Transverse colon (tissue), 4 donors: ENCODE measurements at regions not wholly inside any gene's neighbourhood (a gene's known extent, or its start where the extent isn't known, plus 50 kb on each side); places are given as distances from the start of the nearest gene placed in this dataset.

Experiments
- DNase-seq: peaks from one replicate; pipeline ENCODE4 v3.0.0-alpha.2; 2019
- H3K27ac ChIP-seq, 4 donors: fragments of 200-600 bp; sonication (generic); 2 replicates each; pipeline ENCODE4 v1.5.1; 2016 to 2018; ENCODE audit warnings: inconsistent platforms in 4 of 4
- H3K27me3 ChIP-seq: fragments of 200-600 bp; sonication (generic); 2 replicates; pipeline ENCODE4 v1.5.1; 2017; ENCODE audit warnings: inconsistent platforms
- H3K36me3 ChIP-seq, 4 donors: fragments of 200-600 bp; sonication (generic); 2 replicates each; pipeline ENCODE4 v1.5.1; 2017 to 2019; ENCODE audit warnings: inconsistent platforms in 4 of 4
- H3K4me1 ChIP-seq, 4 donors: fragments of 200-600 bp; sonication (generic); 2 replicates each; pipeline ENCODE4 v1.5.1; 2017 to 2020; ENCODE audit warnings: inconsistent platforms in 4 of 4
- H3K4me3 ChIP-seq, 4 donors: fragments of 200-600 bp; sonication (generic); 1 replicate in 1 of 4; 2 replicates in 3 of 4; pipeline versions ENCODE4 v1.5.1 to v1.6.1; 2017 to 2019; ENCODE audit warnings: inconsistent platforms in 4 of 4
- H3K9me3 ChIP-seq, 2 donors: fragments of 200-600 bp; sonication (generic); 2 replicates each; pipeline ENCODE4 v1.5.1; 2017 to 2019; ENCODE audit warnings: inconsistent platforms in 2 of 2
- CTCF ChIP-seq, 5 experiments: fragments of 200-600 bp in 3 of 5; fragments of 450-650 bp in 2 of 5; sonication (generic) in 3 of 5; IDR thresholded peaks; 1 replicate in 2 of 5; 2 replicates in 3 of 5; pipeline ENCODE4 v1.5.1; 2016 to 2017; ENCODE audit warnings: antibody characterized with exemption in 5 of 5, inconsistent platforms in 3 of 5, mild to moderate bottlenecking in 2 of 5, moderate library complexity in 1 of 5
- EP300 ChIP-seq: sonication (generic); formaldehyde crosslinking; IDR thresholded peaks from one replicate; pipeline ENCODE4 v1.6.1; 2017; ENCODE audit warnings: antibody characterized with exemption, low read depth
- POLR2A ChIP-seq: fragments of 450-650 bp; IDR thresholded peaks from one replicate; pipeline ENCODE4 v1.6.1; 2016; ENCODE audit warnings: antibody characterized with exemption, mild to moderate bottlenecking, moderate library complexity
- POLR2AphosphoS5 ChIP-seq, 3 donors: sonication (generic); formaldehyde crosslinking; IDR thresholded peaks; one replicate each; pipeline ENCODE4 v1.6.1; 2016; ENCODE audit warnings: antibody characterized with exemption in 3 of 3
- WGBS, 2 donors: methylation state at CpG; one replicate each; pipeline ENCODE4 v1.1.5; 2018; ENCODE audit warnings: low coverage in 1 of 2; 5-methylcytosine and 5-hydroxymethylcytosine counted together
- in situ Hi-C, 4 donors: fragments of 200-750 bp; cut with MboI; loops; one replicate each; pipeline versions ENCODE4 v1.15.0 to v1.15.1; 2017; ENCODE audit warnings: low sequenced_read_pairs in 3 of 4, low pct_ligation_motif_present in 1 of 4, low pct_unique_long_range_greater_than_20kb in 1 of 4
- intact Hi-C: fragments of 100-400 bp; cut with DNase I; formaldehyde crosslinking; loops from one replicate; pipeline ENCODE4 v1.15.1; 2023; ENCODE audit warnings: low total_unique reads

GRCh38 chr1:2867861-2868260, 66.4 kb upstream of the TTC34 start:
- Histone ChIP-seq H3K36me3 (no peaks in the 10 kb centered on the region), H3K27ac (no peak overlapping the region), H3K4me1 (no peaks in the 10 kb centered on the region), H3K9me3 (peaks cover 10 to 11% of the 10 kb centered on the region in 2 donors), H3K4me3 (no peak overlapping the region), H3K27me3 (peaks cover 47% of the 10 kb centered on the region)
- no peak for DNase-seq
- TF ChIP-seq POLR2AphosphoS5 (IDR thresholded peaks at IDR 0.05) (no peak), POLR2A (no peak), CTCF (IDR thresholded peaks at IDR 0.05) (no peak)
- in situ Hi-C loops (no loop called here), intact Hi-C loops (no loop called here)
- 16% methylated on average over 4 of the region's 10 CpGs; no CpG with 5 or more reads in 1 of the 2 donors for WGBS, 2 donors

- 54% methylated on average over 22 of the region's 23 CpGs; no CpG with 5 or more reads in 1 of the 2 donors for WGBS, 2 donors
- Histone ChIP-seq H3K4me3 (no peak overlapping the region), H3K36me3 (no peaks in the 10 kb centered on the region), H3K4me1 (no peaks in the 10 kb centered on the region), H3K27me3 (peaks cover 41% of the 10 kb centered on the region), H3K27ac (no peak overlapping the region), H3K9me3 (peaks cover 10 to 11% of the 10 kb centered on the region in 2 donors)
- in situ Hi-C loops (no loop called here), intact Hi-C loops (no loop called here)
- no peak for TF ChIP-seq EP300
- no peak for TF ChIP-seq POLR2A
- no peak for TF ChIP-seq CTCF (IDR thresholded peaks at IDR 0.05)
- TF ChIP-seq POLR2AphosphoS5 (IDR thresholded peaks at IDR 0.05) = no peak
- DNase-seq = no peak
Observed at GRCh38 chr1:2868571-2869195, 67.2 kb upstream of the TTC34 start.

- in situ Hi-C loops = no loop called here
- H3K27me3 ChIP-seq = peaks cover 28% of the 10 kb centered on the region
- TF ChIP-seq POLR2AphosphoS5 (IDR thresholded peaks at IDR 0.05) = no peak
- TF ChIP-seq CTCF (IDR thresholded peaks at IDR 0.05) = no peak
- TF ChIP-seq POLR2A = no peak
- TF ChIP-seq EP300 = no peak
- WGBS, 2 donors = 83 to 100% methylated on average over 2 to 6 of the region's 6 CpGs
- H3K4me3 ChIP-seq = no peak overlapping the region
- intact Hi-C loops = loop anchor here (10.0 kb wide), 1 partner anchor 543 kb away; no protein-coding TSS in a partner anchor
- H3K9me3 ChIP-seq = peaks cover 10 to 11% of the 10 kb centered on the region in 2 donors
- H3K36me3 ChIP-seq = no peaks in the 10 kb centered on the region
- no peak for DNase-seq
- peaks cover 0 to 15% (median 0%) of the 10 kb centered on the region in 4 donors for H3K4me1 ChIP-seq
- no peak overlapping the region for H3K27ac ChIP-seq
Observed at GRCh38 chr1:2871246-2871815, 69.8 kb upstream of the TTC34 start.

GRCh38 chr1:2874207-2874606, 72.7 kb upstream of the TTC34 start:
- H3K27ac ChIP-seq = no peak overlapping the region
- no peak for DNase-seq
- no peaks in the 10 kb centered on the region for H3K36me3 ChIP-seq
- peaks cover 10 to 11% of the 10 kb centered on the region in 2 donors for H3K9me3 ChIP-seq
- H3K4me1 ChIP-seq = peaks cover 0 to 15% (median 0%) of the 10 kb centered on the region in 4 donors
- no peak overlapping the region for H3K4me3 ChIP-seq
- in situ Hi-C loops = no loop called here
- no peak for TF ChIP-seq EP300
- TF ChIP-seq POLR2A = no peak
- no peak for TF ChIP-seq CTCF (IDR thresholded peaks at IDR 0.05)
- no peak for TF ChIP-seq POLR2AphosphoS5 (IDR thresholded peaks at IDR 0.05)
- 74 to 88% methylated on average over 5 to 7 of the region's 7 CpGs for WGBS, 2 donors
- H3K27me3 ChIP-seq = peaks cover 9% of the 10 kb centered on the region
- intact Hi-C loops = loop anchor here (10.0 kb wide), 1 partner anchor 541 kb away; no protein-coding TSS in a partner anchor
